ENCODE measurements at regions not wholly inside any gene's neighbourhood (a gene's known extent, or its start where the extent isn't known, plus 50 kb on each side); places are given as distances from the start of the nearest gene placed in this dataset.

- H3K4me3 ChIP-seq: no peak overlapping the region
- H3K9ac ChIP-seq (ENCODE audit: insufficient read depth in 1 of 2, low read length in 2 of 2): no peak overlapping the region
- DNase-seq (no peak), ATAC-seq (ENCODE audit: insufficient read depth, low FRiP score) (no peak)
- TF ChIP-seq CTCF (IDR thresholded peaks at IDR 0.05; ENCODE audit: control extremely low read depth, extremely low read depth): no peak
- peaks cover 0 to 5% (median 0%) of the 10 kb centered on the region in 5 donors for H3K4me1 ChIP-seq (ENCODE audit: control insufficient read depth in 5 of 5, insufficient read depth in 5 of 5, low read length in 5 of 5)
- H3K27ac ChIP-seq (ENCODE audit: low read depth in 1 of 2, low read length in 1 of 2): no peak overlapping the region
- H3K9me3 ChIP-seq (ENCODE audit: control insufficient read depth in 4 of 4, insufficient read depth in 3 of 4, low read length in 3 of 4): no peaks in the 10 kb centered on the region
- 53 to 72% methylated on average over 4 of the region's 4 CpGs for WGBS, 2 donors
- H3K27me3 ChIP-seq (ENCODE audit: control insufficient read depth in 3 of 3, insufficient read depth in 3 of 3, low read length in 2 of 3): no peaks in the 10 kb centered on the region
- no peaks in the 10 kb centered on the region for H3K36me3 ChIP-seq (ENCODE audit: control insufficient read depth in 4 of 4, insufficient read depth in 4 of 4, low read length in 4 of 4)
Observed at GRCh38 chr9:107713470-107713869, 223.9 kb upstream of the KLF4 start.

- DNase-seq (no peak), ATAC-seq (ENCODE audit: insufficient read depth, low FRiP score) (no peak)
- WGBS, 2 donors: 33 to 58% methylated on average over 3 of the region's 3 CpGs
- Histone ChIP-seq H3K9ac (ENCODE audit: insufficient read depth in 1 of 2, low read length in 2 of 2) (no peak overlapping the region), H3K9me3 (ENCODE audit: control insufficient read depth in 4 of 4, insufficient read depth in 3 of 4, low read length in 3 of 4) (no peaks in the 10 kb centered on the region), H3K36me3 (ENCODE audit: control insufficient read depth in 4 of 4, insufficient read depth in 4 of 4, low read length in 4 of 4) (no peaks in the 10 kb centered on the region), H3K27me3 (ENCODE audit: control insufficient read depth in 3 of 3, insufficient read depth in 3 of 3, low read length in 2 of 3) (no peaks in the 10 kb centered on the region), H3K27ac (ENCODE audit: low read depth in 1 of 2, low read length in 1 of 2) (no peak overlapping the region), H3K4me1 (ENCODE audit: control insufficient read depth in 5 of 5, insufficient read depth in 5 of 5, low read length in 5 of 5) (peaks cover 0 to 5% (median 0%) of the 10 kb centered on the region in 5 donors), H3K4me3 (no peak overlapping the region)
- no peak for TF ChIP-seq CTCF (IDR thresholded peaks at IDR 0.05; ENCODE audit: control extremely low read depth, extremely low read depth)
Observed at GRCh38 chr9:107712390-107712789, 222.8 kb upstream of the KLF4 start.

- peak; percentile 37 for ATAC-seq (ENCODE audit: insufficient read depth, low FRiP score)
- no peak for TF ChIP-seq CTCF (IDR thresholded peaks at IDR 0.05; ENCODE audit: control extremely low read depth, extremely low read depth)
- Histone ChIP-seq H3K9ac (ENCODE audit: insufficient read depth in 1 of 2, low read length in 2 of 2) (no peak overlapping the region), H3K9me3 (ENCODE audit: control insufficient read depth in 4 of 4, insufficient read depth in 3 of 4, low read length in 3 of 4) (no peaks in the 10 kb centered on the region), H3K27me3 (ENCODE audit: control insufficient read depth in 3 of 3, insufficient read depth in 3 of 3, low read length in 2 of 3) (no peaks in the 10 kb centered on the region), H3K4me1 (ENCODE audit: control insufficient read depth in 5 of 5, insufficient read depth in 5 of 5, low read length in 5 of 5) (peaks cover 0 to 5% (median 0%) of the 10 kb centered on the region in 5 donors), H3K4me3 (no peak overlapping the region), H3K27ac (ENCODE audit: low read depth in 1 of 2, low read length in 1 of 2) (no peak overlapping the region), H3K36me3 (ENCODE audit: control insufficient read depth in 4 of 4, insufficient read depth in 4 of 4, low read length in 4 of 4) (no peaks in the 10 kb centered on the region)
- WGBS, 2 donors: 22 to 31% methylated on average over 6 of the region's 6 CpGs
- DNase-seq: peak; percentile 23 to 43 (median 32)
Observed at GRCh38 chr9:107711542-107711941, 222.0 kb upstream of the KLF4 start.

GRCh38 chr9:107710953-107711352 is 221.4 kb upstream of the KLF4 start:
- Histone ChIP-seq H3K4me3 (no peak overlapping the region), H3K9me3 (ENCODE audit: control insufficient read depth in 4 of 4, insufficient read depth in 3 of 4, low read length in 3 of 4) (no peaks in the 10 kb centered on the region), H3K9ac (ENCODE audit: insufficient read depth in 1 of 2, low read length in 2 of 2) (no peak overlapping the region), H3K36me3 (ENCODE audit: control insufficient read depth in 4 of 4, insufficient read depth in 4 of 4, low read length in 4 of 4) (no peaks in the 10 kb centered on the region), H3K27me3 (ENCODE audit: control insufficient read depth in 3 of 3, insufficient read depth in 3 of 3, low read length in 2 of 3) (no peaks in the 10 kb centered on the region), H3K4me1 (ENCODE audit: control insufficient read depth in 5 of 5, insufficient read depth in 5 of 5, low read length in 5 of 5) (peaks cover 0 to 5% (median 0%) of the 10 kb centered on the region in 5 donors), H3K27ac (ENCODE audit: low read depth in 1 of 2, low read length in 1 of 2) (no peak overlapping the region)
- WGBS, 2 donors: 73 to 95% methylated on average over 2 of the region's 2 CpGs
- TF ChIP-seq CTCF (IDR thresholded peaks at IDR 0.05; ENCODE audit: control extremely low read depth, extremely low read depth): no peak
- no peak for DNase-seq
- no peak for ATAC-seq (ENCODE audit: insufficient read depth, low FRiP score)
